Psoas muscle (tissue), 7 donors: ENCODE measurements at regions not wholly inside any gene's neighbourhood (a gene's known extent, or its start where the extent isn't known, plus 50 kb on each side); places are given as distances from the start of the nearest gene placed in this dataset.

ENCODE experiments used
- ATAC-seq, 4 donors: fragments of 200-7000 bp; cut with Tn5 transposase; one replicate each; pipeline ENCODE4 v1.9.1; 2020; ENCODE audit warnings: moderate library complexity in 3 of 4, mild to moderate bottlenecking in 2 of 4
- DNase-seq, 2 donors: peaks; one replicate each; pipeline ENCODE4 v3.0.0-alpha.2; 2020
- H3K27ac ChIP-seq: fragments of 200-600 bp; one replicate; pipeline ENCODE4 v1.8.0; 2022
- H3K27me3 ChIP-seq, 3 donors: fragments of 200-600 bp in 1 of 3; one replicate each; pipeline versions ENCODE4 v1.6.1 to v1.8.0; 2013 to 2022; ENCODE audit warnings: low read length in 2 of 3, mild to moderate bottlenecking in 2 of 3, moderate library complexity in 1 of 3; ENCODE audit not compliant: insufficient read depth in 3 of 3
- H3K36me3 ChIP-seq, 2 donors: fragments of 200-600 bp in 1 of 2; one replicate each; pipeline versions ENCODE4 v1.6.1 to v1.8.0; 2013 to 2022; ENCODE audit warnings: low read depth in 1 of 2, mild to moderate bottlenecking in 1 of 2, moderate library complexity in 1 of 2; ENCODE audit not compliant: insufficient read depth in 1 of 2
- H3K4me1 ChIP-seq: fragments of 200-600 bp; one replicate; pipeline ENCODE4 v1.8.0; 2022
- H3K4me3 ChIP-seq: fragments of 200-600 bp; one replicate; pipeline ENCODE4 v1.8.0; 2022; ENCODE audit warnings: mild to moderate bottlenecking
- H3K9me3 ChIP-seq: fragments of 200-600 bp; one replicate; pipeline ENCODE4 v1.8.0; 2022
- WGBS, 3 donors: extraction: QIAGEN DNeasy Blood & Tissue Kit; methylation state at CpG; one replicate each; pipeline versions ENCODE4 v1.1.6 to v1.1.7; 2013; 5-methylcytosine and 5-hydroxymethylcytosine counted together
- intact Hi-C, 2 donors: fragments of 100-400 bp; cut with DNase I; formaldehyde crosslinking; loops; one replicate each; pipeline versions ENCODE4 v1.11.0 to v1.14.2; 2022
- TF ChIP-seq, protein P1 (sequence below): fragments of 200-600 bp; IDR thresholded peaks from one replicate; pipeline ENCODE4 v1.8.0; 2022; ENCODE audit warnings: antibody characterized with exemption
- donor health status: healthy with polysubstance abuse.
- donor health status: DM: no; HTN: no; CAD: no; lungs with moderate emphysema.
- donor health status: Bipolar disorder and iron deficiency.
- donor health status: healthy.
- donor health status: DM: yes; HTN: yes; CAD: no.
- donor health status: DM: no; HTN: no; CAD: no.
- donor health status: DM: yes; HTN: yes; CAD: no.

DNA sequence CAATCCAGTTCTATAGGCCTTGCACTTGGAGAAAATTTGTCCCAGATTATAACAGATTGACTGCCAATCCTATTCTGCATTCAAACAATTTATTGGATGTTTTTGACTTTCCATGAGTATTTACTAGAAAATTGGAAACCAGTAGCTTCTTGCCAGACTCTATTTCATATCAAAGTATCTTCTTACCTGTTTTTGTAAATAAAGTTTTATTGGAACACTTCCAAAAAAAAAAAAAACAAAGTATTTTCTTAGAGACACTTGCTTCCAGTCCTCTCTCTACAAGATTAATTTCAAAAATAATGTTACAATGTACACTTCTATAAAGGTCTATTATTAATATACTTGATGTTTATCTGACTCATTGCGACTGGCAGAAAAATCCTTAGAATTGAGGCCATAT, 209.2 kb upstream of the PCDH9 start:
- Histone ChIP-seq H3K27me3 (no peaks in the 10 kb centered on the region), H3K4me3 (no peak overlapping the region), H3K9me3 (no peaks in the 10 kb centered on the region), H3K4me1 (no peaks in the 10 kb centered on the region), H3K36me3 (no peaks in the 10 kb centered on the region), H3K27ac (no peak overlapping the region)
- ATAC-seq (no peak), DNase-seq (no peak)
- intact Hi-C loops = no loop called here
- TF ChIP-seq, protein P1, sequence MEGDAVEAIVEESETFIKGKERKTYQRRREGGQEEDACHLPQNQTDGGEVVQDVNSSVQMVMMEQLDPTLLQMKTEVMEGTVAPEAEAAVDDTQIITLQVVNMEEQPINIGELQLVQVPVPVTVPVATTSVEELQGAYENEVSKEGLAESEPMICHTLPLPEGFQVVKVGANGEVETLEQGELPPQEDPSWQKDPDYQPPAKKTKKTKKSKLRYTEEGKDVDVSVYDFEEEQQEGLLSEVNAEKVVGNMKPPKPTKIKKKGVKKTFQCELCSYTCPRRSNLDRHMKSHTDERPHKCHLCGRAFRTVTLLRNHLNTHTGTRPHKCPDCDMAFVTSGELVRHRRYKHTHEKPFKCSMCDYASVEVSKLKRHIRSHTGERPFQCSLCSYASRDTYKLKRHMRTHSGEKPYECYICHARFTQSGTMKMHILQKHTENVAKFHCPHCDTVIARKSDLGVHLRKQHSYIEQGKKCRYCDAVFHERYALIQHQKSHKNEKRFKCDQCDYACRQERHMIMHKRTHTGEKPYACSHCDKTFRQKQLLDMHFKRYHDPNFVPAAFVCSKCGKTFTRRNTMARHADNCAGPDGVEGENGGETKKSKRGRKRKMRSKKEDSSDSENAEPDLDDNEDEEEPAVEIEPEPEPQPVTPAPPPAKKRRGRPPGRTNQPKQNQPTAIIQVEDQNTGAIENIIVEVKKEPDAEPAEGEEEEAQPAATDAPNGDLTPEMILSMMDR = no peak
- 77 to 78% (median 78%) methylated on average over 1 of the region's 1 CpG for WGBS, 3 donors

DNA sequence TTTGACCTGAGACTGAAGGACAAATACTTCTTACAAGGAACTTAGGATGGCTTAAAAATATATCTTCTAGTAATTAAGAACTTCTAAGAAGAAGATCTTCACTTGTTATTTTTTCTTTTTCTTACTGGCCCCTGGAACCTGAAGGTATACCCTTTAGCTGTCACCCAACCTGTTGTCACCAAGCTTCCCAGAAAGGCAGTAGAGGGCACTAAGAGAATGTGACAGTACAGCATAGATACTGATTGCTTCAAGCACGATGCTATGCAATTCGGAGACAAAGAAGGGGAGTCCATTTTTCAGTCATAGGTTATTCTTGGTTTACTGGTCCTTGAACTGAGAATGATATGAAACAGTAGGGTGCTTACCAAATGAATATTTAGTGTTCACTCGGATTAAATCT, 208.3 kb upstream of the PCDH9 start:
- H3K36me3 ChIP-seq = no peaks in the 10 kb centered on the region
- H3K9me3 ChIP-seq = no peaks in the 10 kb centered on the region
- ATAC-seq = no peak
- intact Hi-C loops = no loop called here
- H3K27me3 ChIP-seq = no peaks in the 10 kb centered on the region
- WGBS, 3 donors = 50 to 60% (median 52%) methylated on average over 3 of the region's 3 CpGs
- no peak overlapping the region for H3K27ac ChIP-seq
- DNase-seq = no peak
- no peaks in the 10 kb centered on the region for H3K4me1 ChIP-seq
- TF ChIP-seq, protein P1 = no peak
- H3K4me3 ChIP-seq = no peak overlapping the region

DNA sequence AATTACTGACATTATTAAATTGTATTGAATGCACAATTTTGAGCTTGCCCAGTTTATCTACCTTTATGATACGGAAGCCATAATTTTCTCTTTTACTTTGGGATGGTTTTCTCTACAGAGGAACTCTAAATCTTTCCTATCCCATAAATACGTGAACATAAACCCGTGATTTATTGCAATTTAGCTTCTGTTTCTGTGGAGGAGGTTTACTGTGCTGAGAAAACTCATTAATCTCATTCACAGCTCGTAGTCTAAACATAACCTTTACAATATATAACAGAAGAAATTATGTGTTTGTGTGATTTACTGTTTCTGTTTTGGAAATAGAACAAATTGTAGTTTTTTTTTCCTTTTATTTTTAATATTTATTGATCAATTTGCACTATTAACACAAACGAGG, 207.1 kb upstream of the PCDH9 start:
- Histone ChIP-seq H3K27ac (no peak overlapping the region), H3K9me3 (no peaks in the 10 kb centered on the region), H3K36me3 (no peaks in the 10 kb centered on the region), H3K27me3 (no peaks in the 10 kb centered on the region), H3K4me3 (no peak overlapping the region), H3K4me1 (no peaks in the 10 kb centered on the region)
- ATAC-seq = no peak
- TF ChIP-seq, protein P1 = no peak
- WGBS, 3 donors = 47 to 48% (median 48%) methylated on average over 5 of the region's 5 CpGs
- no peak for DNase-seq
- intact Hi-C loops = no loop called here

DNA sequence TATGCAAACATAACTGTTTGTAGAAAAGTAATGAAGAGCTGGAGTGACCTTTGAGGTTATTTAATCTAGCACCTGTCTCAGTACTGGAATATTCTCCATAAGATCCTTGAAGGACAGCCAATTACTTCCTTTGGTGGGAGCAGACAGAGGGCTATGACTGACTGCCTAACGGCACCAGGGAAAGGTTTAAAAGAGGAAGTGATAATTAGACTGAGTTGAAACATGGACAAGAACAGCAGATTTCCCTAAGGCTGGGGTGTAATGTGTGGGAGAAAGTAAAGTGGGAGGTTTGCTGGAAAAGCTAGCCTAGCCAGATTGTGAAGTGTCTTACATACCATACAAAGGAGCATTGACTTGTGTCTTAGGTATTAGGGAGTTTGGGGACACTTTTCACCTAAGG, 191.3 kb upstream of the PCDH9 start:
- Histone ChIP-seq H3K4me3 (no peak overlapping the region), H3K9me3 (no peaks in the 10 kb centered on the region), H3K27me3 (no peaks in the 10 kb centered on the region), H3K4me1 (no peaks in the 10 kb centered on the region), H3K27ac (no peak overlapping the region), H3K36me3 (no peaks in the 10 kb centered on the region)
- 45 to 54% (median 46%) methylated on average over 1 of the region's 1 CpG for WGBS, 3 donors
- ATAC-seq (no peak), DNase-seq (no peak)
- TF ChIP-seq, protein P1 = no peak
- intact Hi-C loops = no loop called here
